Testis (tissue), 2 donors: ENCODE measurements at regions not wholly inside any gene's neighbourhood (a gene's known extent, or its start where the extent isn't known, plus 50 kb on each side); places are given as distances from the start of the nearest gene placed in this dataset.

Experiments
- DNase-seq: peaks from one replicate; pipeline ENCODE4 v3.0.0-alpha.2; 2019
- H3K27ac ChIP-seq, 2 donors: fragments of 200-600 bp; sonication (generic); one replicate each; pipeline ENCODE4 v1.5.1; 2019
- H3K27me3 ChIP-seq: fragments of 200-600 bp; sonication (generic); one replicate; pipeline ENCODE4 v1.5.1; 2019
- H3K36me3 ChIP-seq: fragments of 200-600 bp; sonication (generic); one replicate; pipeline ENCODE4 v1.5.1; 2017; ENCODE audit warnings: low read depth; ENCODE audit errors: missing control alignments
- H3K4me1 ChIP-seq: fragments of 200-600 bp; sonication (generic); one replicate; pipeline ENCODE4 v1.5.1; 2019
- H3K4me3 ChIP-seq, 2 donors: fragments of 200-600 bp; sonication (generic); one replicate each; pipeline ENCODE4 v1.5.1; 2017 to 2019
- H3K9me3 ChIP-seq: fragments of 200-600 bp; sonication (generic); one replicate; pipeline ENCODE4 v1.5.1; 2017
- CTCF ChIP-seq, 3 experiments: fragments of 450-650 bp in 2 of 3; fragments of 200-600 bp in 1 of 3; sonication (generic) in 1 of 3; IDR thresholded peaks; one replicate each; pipeline ENCODE4 v1.5.1; 2016 to 2019; ENCODE audit warnings: antibody characterized with exemption in 3 of 3, mild to moderate bottlenecking in 2 of 3, moderate library complexity in 1 of 3
- POLR2A ChIP-seq: fragments of 450-650 bp; IDR thresholded peaks from one replicate; pipeline ENCODE4 v1.6.1; 2017; ENCODE audit warnings: antibody characterized with exemption, mild to moderate bottlenecking, moderate library complexity
- WGBS, 2 donors: methylation state at CpG; one replicate each; pipeline ENCODE4 v1.1.5; 2018; 5-methylcytosine and 5-hydroxymethylcytosine counted together
- intact Hi-C: fragments of 100-400 bp; cut with DNase I; formaldehyde crosslinking; loops from one replicate; pipeline ENCODE4 v1.15.1; 2023; ENCODE audit warnings: low total_unique reads

GRCh38 chr2:51247252-51247805, 215.4 kb upstream of the NRXN1 start:
- H3K9me3 ChIP-seq = no peaks in the 10 kb centered on the region
- TF ChIP-seq POLR2A (no peak), CTCF (IDR thresholded peaks at IDR 0.05) (no peak)
- no peak for DNase-seq
- no peaks in the 10 kb centered on the region for H3K4me1 ChIP-seq
- WGBS, 2 donors = 86 to 90% methylated on average over 7 of the region's 7 CpGs
- H3K4me3 ChIP-seq = no peak overlapping the region
- intact Hi-C loops = no loop called here
- no peak overlapping the region for H3K27ac ChIP-seq
- H3K27me3 ChIP-seq = no peaks in the 10 kb centered on the region
- no peaks in the 10 kb centered on the region for H3K36me3 ChIP-seq

- DNase-seq = no peak
- Histone ChIP-seq H3K36me3 (no peaks in the 10 kb centered on the region), H3K27me3 (no peaks in the 10 kb centered on the region), H3K9me3 (no peaks in the 10 kb centered on the region), H3K27ac (no peak overlapping the region), H3K4me3 (no peak overlapping the region), H3K4me1 (no peaks in the 10 kb centered on the region)
- intact Hi-C loops = no loop called here
- TF ChIP-seq POLR2A (no peak), CTCF (IDR thresholded peaks at IDR 0.05) (no peak)
Measured at GRCh38 chr2:51243892-51244535, 212.1 kb upstream of the NRXN1 start.

GRCh38 chr2:51237626-51238271, 205.8 kb upstream of the NRXN1 start:
- intact Hi-C loops = no loop called here
- Histone ChIP-seq H3K36me3 (no peaks in the 10 kb centered on the region), H3K9me3 (no peaks in the 10 kb centered on the region), H3K4me3 (no peak overlapping the region), H3K27me3 (no peaks in the 10 kb centered on the region), H3K4me1 (no peaks in the 10 kb centered on the region), H3K27ac (no peak overlapping the region)
- TF ChIP-seq CTCF (IDR thresholded peaks at IDR 0.05) = no peak
- TF ChIP-seq POLR2A = no peak
- no peak for DNase-seq

GRCh38 chr2:51232027-51232426, 200.1 kb upstream of the NRXN1 start:
- TF ChIP-seq POLR2A (no peak), CTCF (IDR thresholded peaks at IDR 0.05) (no peak)
- Histone ChIP-seq H3K4me1 (no peaks in the 10 kb centered on the region), H3K27ac (no peak overlapping the region), H3K36me3 (no peaks in the 10 kb centered on the region), H3K4me3 (no peak overlapping the region), H3K27me3 (no peaks in the 10 kb centered on the region), H3K9me3 (no peaks in the 10 kb centered on the region)
- WGBS, 2 donors = 33 to 52% methylated on average over 1 of the region's 1 CpG
- intact Hi-C loops = no loop called here
- no peak for DNase-seq

- no peak overlapping the region for H3K4me3 ChIP-seq
- TF ChIP-seq POLR2A = no peak
- TF ChIP-seq CTCF (IDR thresholded peaks at IDR 0.05) = no peak
- WGBS, 2 donors = 85 to 88% methylated on average over 2 of the region's 2 CpGs
- no peak for DNase-seq
- intact Hi-C loops = no loop called here
- H3K36me3 ChIP-seq = no peaks in the 10 kb centered on the region
- no peaks in the 10 kb centered on the region for H3K27me3 ChIP-seq
- no peaks in the 10 kb centered on the region for H3K9me3 ChIP-seq
- H3K4me1 ChIP-seq = no peaks in the 10 kb centered on the region
- no peak overlapping the region for H3K27ac ChIP-seq
Measured at GRCh38 chr2:51231071-51231470, 199.1 kb upstream of the NRXN1 start.
